Astrocyte of the cerebellum (primary cell): ENCODE measurements at regions not wholly inside any gene's neighbourhood (a gene's known extent, or its start where the extent isn't known, plus 50 kb on each side); places are given as distances from the start of the nearest gene placed in this dataset.

Experiments used
- DNase-seq: peaks from one replicate; pipeline ENCODE4 v3.0.0-alpha.2; 2011; ENCODE audit warnings: low read depth
- H3K4me3 ChIP-seq: 2 replicates; pipeline ENCODE4 v1.5.1; 2011; ENCODE audit warnings: mild to moderate bottlenecking, low read depth, low read length, moderate library complexity
- CTCF ChIP-seq: IDR thresholded peaks from 2 replicates; pipeline ENCODE4 v1.5.1; 2012; ENCODE audit warnings: low read length, low read depth, moderate library complexity, mild to moderate bottlenecking; ENCODE audit errors: missing control alignments
- in situ Hi-C: cut with HindIII; loops from 2 replicates; pipeline ENCODE4 v1.10.0; 2017; ENCODE audit warnings: low sequenced_read_pairs

- no peak overlapping the region for H3K4me3 ChIP-seq
- in situ Hi-C loops, result no loop called here
- TF ChIP-seq CTCF, result no peak
- DNase-seq, result no peak
Measured at GRCh38 chr9:91047993-91048607, 246.5 kb downstream of the SYK start.

- in situ Hi-C loops, result no loop called here
- DNase-seq, result no peak
- TF ChIP-seq CTCF, result no peak
- no peak overlapping the region for H3K4me3 ChIP-seq
Measured at GRCh38 chr9:91048749-91049148, 247.1 kb downstream of the SYK start.

GRCh38 chr9:91053824-91054223 is 252.2 kb downstream of the SYK start:
- no peak for DNase-seq
- H3K4me3 ChIP-seq, result no peak overlapping the region
- in situ Hi-C loops, result no loop called here
- TF ChIP-seq CTCF, result no peak

GRCh38 chr9:91055845-91056244 is 254.2 kb downstream of the SYK start:
- H3K4me3 ChIP-seq, result no peak overlapping the region
- no peak for TF ChIP-seq CTCF
- in situ Hi-C loops, result no loop called here
- no peak for DNase-seq

- DNase-seq, result no peak
- no peak for TF ChIP-seq CTCF
- in situ Hi-C loops, result no loop called here
- H3K4me3 ChIP-seq, result no peak overlapping the region
Measured at GRCh38 chr9:91056486-91056885, 254.9 kb downstream of the SYK start.

- in situ Hi-C loops, result no loop called here
- no peak for DNase-seq
- no peak for TF ChIP-seq CTCF
- H3K4me3 ChIP-seq, result no peak overlapping the region
Measured at GRCh38 chr9:91056917-91057316, 255.3 kb downstream of the SYK start.
